Upper lobe of right lung (tissue), 1 donor: ENCODE measurements at regions not wholly inside any gene's neighbourhood (a gene's known extent, or its start where the extent isn't known, plus 50 kb on each side); places are given as distances from the start of the nearest gene placed in this dataset.

Experiments
- ATAC-seq: fragments of 200-7000 bp; cut with Tn5 transposase; one replicate; pipeline ENCODE4 v1.9.1; 2020; ENCODE audit warnings: mild to moderate bottlenecking, moderate library complexity
- DNase-seq: peaks from one replicate; pipeline ENCODE4 v3.0.0-alpha.2; 2020
- H3K27ac ChIP-seq: fragments of 200-600 bp; one replicate; pipeline ENCODE4 v1.8.0; 2022
- H3K27me3 ChIP-seq: fragments of 200-600 bp; one replicate; pipeline ENCODE4 v1.8.0; 2022; ENCODE audit warnings: mild to moderate bottlenecking
- H3K36me3 ChIP-seq: fragments of 200-600 bp; one replicate; pipeline ENCODE4 v1.8.0; 2022
- H3K4me1 ChIP-seq: fragments of 200-600 bp; one replicate; pipeline ENCODE4 v1.8.0; 2022
- H3K4me3 ChIP-seq: fragments of 200-600 bp; one replicate; pipeline ENCODE4 v1.8.0; 2022; ENCODE audit warnings: mild to moderate bottlenecking
- H3K9me3 ChIP-seq: fragments of 200-600 bp; one replicate; pipeline ENCODE4 v1.8.0; 2022
- intact Hi-C: fragments of 100-400 bp; cut with DNase I; formaldehyde crosslinking; loops from one replicate; pipeline ENCODE4 v1.11.0; 2022
- TF ChIP-seq, protein P1 (sequence below): fragments of 200-600 bp; IDR thresholded peaks from one replicate; pipeline ENCODE4 v1.8.0; 2022; ENCODE audit warnings: antibody characterized with exemption
- donor health status: DM: no; HTN: yes; CAD: no; lungs with severe emphysema.

DNA sequence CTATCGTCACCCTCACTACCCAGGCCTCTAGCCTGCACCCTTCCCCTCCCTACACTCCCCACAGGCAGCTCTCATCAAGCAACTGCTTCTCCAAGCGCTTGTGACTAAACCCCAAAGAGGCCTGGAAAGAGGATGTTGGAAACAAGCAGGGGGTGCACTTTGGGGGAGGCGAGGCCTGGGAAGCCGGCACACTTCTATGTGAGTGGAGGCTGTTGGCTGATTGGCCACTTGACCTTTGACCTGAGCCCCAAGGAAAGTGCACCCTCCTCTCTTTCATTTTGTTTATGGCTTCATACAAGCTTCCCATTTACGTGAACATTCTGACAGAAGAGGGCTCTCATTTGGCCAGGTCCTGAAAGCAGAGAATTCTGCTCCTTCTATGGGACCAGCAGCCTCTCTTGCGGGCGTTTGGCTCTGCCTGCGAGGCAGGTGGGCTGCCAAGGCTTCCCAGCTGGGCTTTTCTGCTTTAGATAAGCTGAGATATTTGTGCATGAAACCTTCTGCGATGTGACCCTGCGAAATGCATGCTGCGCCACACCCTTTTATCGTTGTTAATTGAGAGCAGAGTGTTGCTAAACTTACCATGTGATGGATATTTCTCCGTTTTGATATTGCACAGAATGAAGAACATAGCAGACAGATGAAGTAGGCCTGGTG, 134.8 kb upstream of the NCK2 start:
- TF ChIP-seq, protein P1, sequence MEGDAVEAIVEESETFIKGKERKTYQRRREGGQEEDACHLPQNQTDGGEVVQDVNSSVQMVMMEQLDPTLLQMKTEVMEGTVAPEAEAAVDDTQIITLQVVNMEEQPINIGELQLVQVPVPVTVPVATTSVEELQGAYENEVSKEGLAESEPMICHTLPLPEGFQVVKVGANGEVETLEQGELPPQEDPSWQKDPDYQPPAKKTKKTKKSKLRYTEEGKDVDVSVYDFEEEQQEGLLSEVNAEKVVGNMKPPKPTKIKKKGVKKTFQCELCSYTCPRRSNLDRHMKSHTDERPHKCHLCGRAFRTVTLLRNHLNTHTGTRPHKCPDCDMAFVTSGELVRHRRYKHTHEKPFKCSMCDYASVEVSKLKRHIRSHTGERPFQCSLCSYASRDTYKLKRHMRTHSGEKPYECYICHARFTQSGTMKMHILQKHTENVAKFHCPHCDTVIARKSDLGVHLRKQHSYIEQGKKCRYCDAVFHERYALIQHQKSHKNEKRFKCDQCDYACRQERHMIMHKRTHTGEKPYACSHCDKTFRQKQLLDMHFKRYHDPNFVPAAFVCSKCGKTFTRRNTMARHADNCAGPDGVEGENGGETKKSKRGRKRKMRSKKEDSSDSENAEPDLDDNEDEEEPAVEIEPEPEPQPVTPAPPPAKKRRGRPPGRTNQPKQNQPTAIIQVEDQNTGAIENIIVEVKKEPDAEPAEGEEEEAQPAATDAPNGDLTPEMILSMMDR = no peak
- intact Hi-C loops = no loop called here
- DNase-seq = no peak

GRCh38 chr2:105607920-105608504, 136.7 kb upstream of the NCK2 start:
- Histone ChIP-seq H3K27ac (no peak overlapping the region), H3K9me3 (no peaks in the 10 kb centered on the region), H3K36me3 (no peaks in the 10 kb centered on the region), H3K27me3 (no peaks in the 10 kb centered on the region), H3K4me1 (no peaks in the 10 kb centered on the region), H3K4me3 (no peak overlapping the region)
- intact Hi-C loops = no loop called here
- TF ChIP-seq, protein P1 = no peak
- no peak for DNase-seq
- no peak for ATAC-seq

More for the DNA sequence above, 134.8 kb upstream of the NCK2 start:
- H3K27ac ChIP-seq = no peak overlapping the region
- no peaks in the 10 kb centered on the region for H3K9me3 ChIP-seq
- H3K36me3 ChIP-seq = no peaks in the 10 kb centered on the region
- no peak for ATAC-seq
- no peaks in the 10 kb centered on the region for H3K27me3 ChIP-seq
- no peak overlapping the region for H3K4me3 ChIP-seq
- H3K4me1 ChIP-seq = no peaks in the 10 kb centered on the region

- Histone ChIP-seq H3K4me3 (no peak overlapping the region), H3K27me3 (no peaks in the 10 kb centered on the region), H3K36me3 (no peaks in the 10 kb centered on the region), H3K4me1 (no peaks in the 10 kb centered on the region), H3K9me3 (no peaks in the 10 kb centered on the region), H3K27ac (no peak overlapping the region)
- no peak for ATAC-seq
- intact Hi-C loops = no loop called here
- DNase-seq = no peak
- TF ChIP-seq, protein P1 = no peak
Observed at GRCh38 chr2:105606081-105606480, 138.6 kb upstream of the NCK2 start.

GRCh38 chr2:105604938-105605337, 139.8 kb upstream of the NCK2 start:
- Histone ChIP-seq H3K4me1 (no peaks in the 10 kb centered on the region), H3K27ac (no peak overlapping the region), H3K9me3 (no peaks in the 10 kb centered on the region), H3K36me3 (no peaks in the 10 kb centered on the region), H3K27me3 (no peaks in the 10 kb centered on the region), H3K4me3 (no peak overlapping the region)
- intact Hi-C loops = no loop called here
- peak; percentile 19 for ATAC-seq
- no peak for DNase-seq
- TF ChIP-seq, protein P1 = no peak

DNA sequence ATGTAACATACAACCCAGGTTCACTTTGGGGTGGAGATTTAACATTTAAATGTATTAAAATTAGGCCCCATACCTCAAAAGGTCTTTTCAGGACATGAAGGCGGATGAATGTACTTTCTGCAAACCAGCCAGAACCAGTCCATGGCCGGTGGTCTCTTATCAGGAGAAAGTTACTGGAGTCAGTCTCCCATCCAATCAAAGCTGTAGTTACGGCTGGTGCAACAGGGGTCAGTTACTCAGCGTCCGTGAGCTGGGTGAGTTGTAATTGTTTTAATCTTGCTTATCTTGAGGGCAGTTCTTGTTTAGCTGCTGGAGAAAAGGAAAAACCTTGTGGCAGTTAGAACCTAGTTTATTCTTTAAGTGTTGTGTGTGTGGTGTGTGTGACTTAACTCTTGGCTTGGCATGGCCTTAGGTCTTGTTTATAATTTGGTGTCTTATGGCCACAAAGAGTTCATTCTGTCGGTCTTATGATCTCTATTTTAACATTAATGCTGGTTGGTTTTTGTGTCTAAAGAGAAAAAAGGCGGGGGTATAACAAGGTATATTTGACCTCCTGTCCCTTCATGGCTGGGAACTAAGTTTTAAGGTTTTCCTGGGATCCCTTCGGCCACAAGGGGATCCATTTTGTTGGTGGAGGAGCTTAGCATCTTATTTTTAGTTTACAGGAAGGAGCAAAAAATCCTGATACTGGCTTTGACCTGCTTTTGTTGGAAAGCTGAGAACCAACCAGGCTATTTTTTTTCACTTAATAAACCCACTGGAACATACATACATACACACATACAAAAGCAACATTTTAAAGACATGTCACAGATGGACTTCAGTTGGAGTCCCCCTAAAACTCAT, 143.5 kb upstream of the NCK2 start:
- no peak for DNase-seq
- no peaks in the 10 kb centered on the region for H3K4me1 ChIP-seq
- no peak overlapping the region for H3K27ac ChIP-seq

More for the DNA sequence above, 143.5 kb upstream of the NCK2 start:
- Histone ChIP-seq H3K36me3 (no peaks in the 10 kb centered on the region), H3K4me3 (no peak overlapping the region), H3K27me3 (no peaks in the 10 kb centered on the region), H3K9me3 (no peaks in the 10 kb centered on the region)
- intact Hi-C loops = no loop called here
- TF ChIP-seq, protein P1 = no peak
- no peak for ATAC-seq
